ENCODE measurements at regions not wholly inside any gene's neighbourhood (a gene's known extent, or its start where the extent isn't known, plus 50 kb on each side); places are given as distances from the start of the nearest gene placed in this dataset.

DNA sequence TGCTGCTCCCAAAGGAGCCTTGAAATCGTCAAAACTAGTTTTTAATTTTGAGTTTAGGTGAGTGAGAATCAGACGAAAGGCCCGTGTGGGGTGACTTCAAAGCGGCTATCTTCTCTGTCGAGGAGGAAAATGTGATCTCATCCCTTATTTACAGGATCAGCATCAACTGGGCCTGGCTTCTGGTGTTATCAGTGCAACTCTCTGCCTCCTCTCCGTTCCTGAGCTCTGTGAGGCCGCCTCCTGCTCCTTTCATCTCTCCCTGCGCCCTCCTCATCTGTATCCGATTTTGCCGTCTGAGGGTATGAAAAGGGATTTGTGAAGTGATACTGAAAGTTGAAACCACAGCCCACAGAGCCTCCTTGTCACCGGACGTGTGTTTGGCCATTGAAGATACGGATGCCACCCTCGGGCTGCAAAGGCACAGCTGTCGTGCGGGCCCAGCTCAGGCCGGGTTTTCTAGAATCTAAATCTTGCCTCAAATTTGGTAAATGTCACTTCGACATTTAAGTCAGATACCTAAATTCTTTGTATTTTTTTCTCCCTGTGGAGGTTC, 408.7 kb upstream of the ADARB2 start:
- DNase-seq (ENCODE audit: insufficient read length, low spot score, missing footprints): no peak
- Histone ChIP-seq H2AFZ (ENCODE audit: low read length) (no peak overlapping the region), H3K36me3 (ENCODE audit: insufficient read depth, low read length) (no peaks in the 10 kb centered on the region), H3K4me3 (ENCODE audit: insufficient read depth, low read length) (no peak overlapping the region), H3K9me3 (ENCODE audit: low read depth, low read length) (no peaks in the 10 kb centered on the region), H4K20me1 (ENCODE audit: insufficient read depth, low read length) (no peaks in the 10 kb centered on the region), H3K27ac (ENCODE audit: low read depth, low read length) (no peak overlapping the region), H3K27me3 (ENCODE audit: insufficient read depth, low read length) (no peaks in the 10 kb centered on the region), H3K4me1 (ENCODE audit: insufficient read depth, low read length) (no peaks in the 10 kb centered on the region), H3K79me2 (ENCODE audit: insufficient read depth, low read length) (no peaks in the 10 kb centered on the region), H3K4me2 (ENCODE audit: insufficient read depth, low read length) (no peak overlapping the region)
- TF ChIP-seq, protein P1, sequence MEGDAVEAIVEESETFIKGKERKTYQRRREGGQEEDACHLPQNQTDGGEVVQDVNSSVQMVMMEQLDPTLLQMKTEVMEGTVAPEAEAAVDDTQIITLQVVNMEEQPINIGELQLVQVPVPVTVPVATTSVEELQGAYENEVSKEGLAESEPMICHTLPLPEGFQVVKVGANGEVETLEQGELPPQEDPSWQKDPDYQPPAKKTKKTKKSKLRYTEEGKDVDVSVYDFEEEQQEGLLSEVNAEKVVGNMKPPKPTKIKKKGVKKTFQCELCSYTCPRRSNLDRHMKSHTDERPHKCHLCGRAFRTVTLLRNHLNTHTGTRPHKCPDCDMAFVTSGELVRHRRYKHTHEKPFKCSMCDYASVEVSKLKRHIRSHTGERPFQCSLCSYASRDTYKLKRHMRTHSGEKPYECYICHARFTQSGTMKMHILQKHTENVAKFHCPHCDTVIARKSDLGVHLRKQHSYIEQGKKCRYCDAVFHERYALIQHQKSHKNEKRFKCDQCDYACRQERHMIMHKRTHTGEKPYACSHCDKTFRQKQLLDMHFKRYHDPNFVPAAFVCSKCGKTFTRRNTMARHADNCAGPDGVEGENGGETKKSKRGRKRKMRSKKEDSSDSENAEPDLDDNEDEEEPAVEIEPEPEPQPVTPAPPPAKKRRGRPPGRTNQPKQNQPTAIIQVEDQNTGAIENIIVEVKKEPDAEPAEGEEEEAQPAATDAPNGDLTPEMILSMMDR (IDR thresholded peaks at IDR 0.05; ENCODE audit: extremely low read depth, low read depth, low read length): no peak

DNA sequence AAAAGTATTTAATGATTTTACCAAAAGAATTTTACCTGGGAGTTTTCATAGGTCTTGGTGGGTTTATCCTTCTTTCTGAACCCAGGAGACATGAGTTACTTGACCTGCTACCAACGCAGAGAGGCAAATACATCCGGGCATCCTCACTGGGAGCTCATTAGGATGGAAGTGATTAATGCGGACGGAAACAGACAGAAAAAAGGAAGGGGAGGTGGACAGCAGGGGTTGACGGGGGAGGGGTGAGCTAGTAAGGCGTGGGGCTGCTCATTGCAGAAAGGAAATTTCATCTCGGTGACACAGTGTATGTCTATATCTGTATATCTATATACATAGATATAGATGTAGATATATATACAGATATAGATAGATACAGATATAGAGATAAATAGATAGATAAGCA, 408.2 kb upstream of the ADARB2 start:
- no peak overlapping the region for H3K27ac ChIP-seq (ENCODE audit: low read depth, low read length)
- TF ChIP-seq, protein P1 (IDR thresholded peaks at IDR 0.05; ENCODE audit: extremely low read depth, low read depth, low read length): no peak
- no peak overlapping the region for H2AFZ ChIP-seq (ENCODE audit: low read length)
- H3K79me2 ChIP-seq (ENCODE audit: insufficient read depth, low read length): no peaks in the 10 kb centered on the region
- H3K36me3 ChIP-seq (ENCODE audit: insufficient read depth, low read length): no peaks in the 10 kb centered on the region
- no peaks in the 10 kb centered on the region for H3K4me1 ChIP-seq (ENCODE audit: insufficient read depth, low read length)
- no peak overlapping the region for H3K4me2 ChIP-seq (ENCODE audit: insufficient read depth, low read length)
- DNase-seq (ENCODE audit: insufficient read length, low spot score, missing footprints): no peak
- no peak overlapping the region for H3K4me3 ChIP-seq (ENCODE audit: insufficient read depth, low read length)
- H4K20me1 ChIP-seq (ENCODE audit: insufficient read depth, low read length): no peaks in the 10 kb centered on the region
- H3K27me3 ChIP-seq (ENCODE audit: insufficient read depth, low read length): no peaks in the 10 kb centered on the region
- no peaks in the 10 kb centered on the region for H3K9me3 ChIP-seq (ENCODE audit: low read depth, low read length)

DNA sequence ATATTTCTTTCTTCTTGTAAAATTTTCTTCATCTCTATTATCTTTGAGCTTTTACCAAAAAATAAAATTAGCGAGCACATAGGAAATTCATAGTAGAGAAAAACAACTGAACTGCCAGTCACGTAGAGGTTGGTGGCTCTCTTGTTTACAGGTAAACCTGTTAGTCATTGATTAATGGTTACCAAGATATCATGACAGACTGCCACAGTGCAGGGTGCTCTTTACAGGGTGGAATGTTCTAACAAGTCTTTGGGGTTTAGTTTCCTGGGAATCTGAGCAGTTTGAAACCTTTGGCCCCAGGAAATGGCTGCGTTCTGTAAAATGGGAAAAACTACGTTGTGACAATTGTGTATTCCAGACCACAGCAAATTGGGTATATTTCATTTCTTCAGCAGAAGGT, 407.3 kb upstream of the ADARB2 start:
- H3K27me3 ChIP-seq (ENCODE audit: insufficient read depth, low read length): no peaks in the 10 kb centered on the region
- H3K9me3 ChIP-seq (ENCODE audit: low read depth, low read length): no peaks in the 10 kb centered on the region
- no peak overlapping the region for H3K4me2 ChIP-seq (ENCODE audit: insufficient read depth, low read length)
- no peaks in the 10 kb centered on the region for H3K79me2 ChIP-seq (ENCODE audit: insufficient read depth, low read length)
- no peak for DNase-seq (ENCODE audit: insufficient read length, low spot score, missing footprints)
- no peak overlapping the region for H2AFZ ChIP-seq (ENCODE audit: low read length)
- H3K4me1 ChIP-seq (ENCODE audit: insufficient read depth, low read length): no peaks in the 10 kb centered on the region
- H4K20me1 ChIP-seq (ENCODE audit: insufficient read depth, low read length): no peaks in the 10 kb centered on the region
- no peaks in the 10 kb centered on the region for H3K36me3 ChIP-seq (ENCODE audit: insufficient read depth, low read length)
- H3K4me3 ChIP-seq (ENCODE audit: insufficient read depth, low read length): no peak overlapping the region
- TF ChIP-seq, protein P1 (IDR thresholded peaks at IDR 0.05; ENCODE audit: extremely low read depth, low read depth, low read length): no peak
- H3K27ac ChIP-seq (ENCODE audit: low read depth, low read length): no peak overlapping the region

- H4K20me1 ChIP-seq (ENCODE audit: insufficient read depth, low read length): no peaks in the 10 kb centered on the region
- H3K36me3 ChIP-seq (ENCODE audit: insufficient read depth, low read length): no peaks in the 10 kb centered on the region
- TF ChIP-seq, protein P1 (IDR thresholded peaks at IDR 0.05; ENCODE audit: extremely low read depth, low read depth, low read length): no peak
- H3K4me3 ChIP-seq (ENCODE audit: insufficient read depth, low read length): no peak overlapping the region
- H3K79me2 ChIP-seq (ENCODE audit: insufficient read depth, low read length): no peaks in the 10 kb centered on the region
- no peak overlapping the region for H3K27ac ChIP-seq (ENCODE audit: low read depth, low read length)
- H3K27me3 ChIP-seq (ENCODE audit: insufficient read depth, low read length): no peaks in the 10 kb centered on the region
- no peak overlapping the region for H2AFZ ChIP-seq (ENCODE audit: low read length)
- DNase-seq (ENCODE audit: insufficient read length, low spot score, missing footprints): no peak
- H3K4me1 ChIP-seq (ENCODE audit: insufficient read depth, low read length): no peaks in the 10 kb centered on the region
- no peak overlapping the region for H3K4me2 ChIP-seq (ENCODE audit: insufficient read depth, low read length)
- no peaks in the 10 kb centered on the region for H3K9me3 ChIP-seq (ENCODE audit: low read depth, low read length)
Measured at GRCh38 chr10:2143213-2143835, 406.0 kb upstream of the ADARB2 start.

Data from osteoblast (primary cell).